Gastroesophageal sphincter (tissue), 3 donors: ENCODE measurements at regions not wholly inside any gene's neighbourhood (a gene's known extent, or its start where the extent isn't known, plus 50 kb on each side); places are given as distances from the start of the nearest gene placed in this dataset.

Source experiments
- EP300 ChIP-seq: sonication (generic); formaldehyde crosslinking; IDR thresholded peaks from one replicate; pipeline ENCODE4 v1.6.1; 2017; ENCODE audit warnings: antibody characterized with exemption, mild to moderate bottlenecking
- TF ChIP-seq, protein P1 (sequence below), 4 experiments: fragments of 200-600 bp in 2 of 4; fragments of 450-650 bp in 2 of 4; sonication (generic) in 1 of 4; IDR thresholded peaks; one replicate each; pipeline ENCODE4 v1.5.1; 2017 to 2019; ENCODE audit warnings: antibody characterized with exemption in 4 of 4, mild to moderate bottlenecking in 2 of 4, moderate library complexity in 2 of 4

DNA sequence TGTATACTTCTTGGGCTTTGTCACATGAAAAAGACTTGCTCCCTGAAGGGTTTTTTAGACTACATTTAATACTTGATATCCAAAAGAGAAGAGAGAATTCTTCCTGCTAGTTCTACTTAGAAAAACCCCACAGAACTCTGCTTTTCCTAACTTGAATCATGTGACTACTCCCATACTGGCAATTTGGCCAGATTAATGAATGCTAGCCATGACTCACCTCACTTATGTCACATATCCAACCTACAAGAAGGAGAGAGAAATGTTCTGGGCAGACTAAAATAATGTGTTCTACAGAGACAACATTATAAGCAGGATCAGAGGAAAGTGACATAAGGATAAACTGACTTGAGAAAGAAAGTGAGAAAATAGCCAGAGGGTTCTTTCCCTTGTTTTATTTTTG, 249.3 kb upstream of the GULP1 start:
- TF ChIP-seq, protein P1, sequence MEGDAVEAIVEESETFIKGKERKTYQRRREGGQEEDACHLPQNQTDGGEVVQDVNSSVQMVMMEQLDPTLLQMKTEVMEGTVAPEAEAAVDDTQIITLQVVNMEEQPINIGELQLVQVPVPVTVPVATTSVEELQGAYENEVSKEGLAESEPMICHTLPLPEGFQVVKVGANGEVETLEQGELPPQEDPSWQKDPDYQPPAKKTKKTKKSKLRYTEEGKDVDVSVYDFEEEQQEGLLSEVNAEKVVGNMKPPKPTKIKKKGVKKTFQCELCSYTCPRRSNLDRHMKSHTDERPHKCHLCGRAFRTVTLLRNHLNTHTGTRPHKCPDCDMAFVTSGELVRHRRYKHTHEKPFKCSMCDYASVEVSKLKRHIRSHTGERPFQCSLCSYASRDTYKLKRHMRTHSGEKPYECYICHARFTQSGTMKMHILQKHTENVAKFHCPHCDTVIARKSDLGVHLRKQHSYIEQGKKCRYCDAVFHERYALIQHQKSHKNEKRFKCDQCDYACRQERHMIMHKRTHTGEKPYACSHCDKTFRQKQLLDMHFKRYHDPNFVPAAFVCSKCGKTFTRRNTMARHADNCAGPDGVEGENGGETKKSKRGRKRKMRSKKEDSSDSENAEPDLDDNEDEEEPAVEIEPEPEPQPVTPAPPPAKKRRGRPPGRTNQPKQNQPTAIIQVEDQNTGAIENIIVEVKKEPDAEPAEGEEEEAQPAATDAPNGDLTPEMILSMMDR (IDR thresholded peaks at IDR 0.05) = no peak
- no peak for TF ChIP-seq EP300
